ENCODE measurements at regions not wholly inside any gene's neighbourhood (a gene's known extent, or its start where the extent isn't known, plus 50 kb on each side); places are given as distances from the start of the nearest gene placed in this dataset.

- no peak for TF ChIP-seq CTCF (IDR thresholded peaks at IDR 0.05; ENCODE audit: low read depth, low read length)
- no peak for TF ChIP-seq EZH2phosphoT487 (IDR thresholded peaks at IDR 0.05; ENCODE audit: low read depth)
Measured at GRCh38 chr11:10639350-10639749, 54.2 kb downstream of the IRAG1 start.

All from OCI-LY3 (cell line).